Uterus (tissue), 2 donors: ENCODE measurements at regions not wholly inside any gene's neighbourhood (a gene's known extent, or its start where the extent isn't known, plus 50 kb on each side); places are given as distances from the start of the nearest gene placed in this dataset.

Source experiments
- POLR2A ChIP-seq, 2 donors: fragments of 450-650 bp; IDR thresholded peaks; one replicate each; pipeline ENCODE4 v1.6.1; 2016; ENCODE audit warnings: antibody characterized with exemption in 2 of 2, mild to moderate bottlenecking in 1 of 2, moderate library complexity in 1 of 2
- TF ChIP-seq, protein P1 (sequence below), 4 experiments: fragments of 200-600 bp in 2 of 4; fragments of 450-650 bp in 2 of 4; sonication (generic) in 2 of 4; IDR thresholded peaks; one replicate each; pipeline ENCODE4 v1.5.1; 2016 to 2019; ENCODE audit warnings: antibody characterized with exemption in 4 of 4, mild to moderate bottlenecking in 2 of 4, moderate library complexity in 1 of 4

DNA sequence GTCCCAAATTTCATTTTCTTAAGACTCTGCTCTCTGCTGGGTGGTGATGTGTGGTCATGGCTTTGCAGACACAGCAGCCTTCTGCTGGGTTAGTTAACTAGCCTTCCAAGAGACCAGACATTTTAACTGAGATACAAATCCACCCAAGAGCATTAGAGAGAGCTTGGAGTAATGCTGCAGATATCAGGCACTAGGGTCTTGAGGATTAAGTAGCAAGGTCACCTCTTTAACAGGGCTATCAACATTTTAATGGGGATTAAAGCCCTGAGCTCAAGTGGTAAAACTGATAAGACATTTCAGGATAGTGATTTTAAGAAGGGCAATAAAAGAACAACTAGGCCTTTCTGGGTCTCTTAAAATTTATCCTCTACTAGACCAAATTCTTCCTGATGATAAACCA lies 461.2 kb downstream of the MEIS1 start:
- TF ChIP-seq, protein P1, sequence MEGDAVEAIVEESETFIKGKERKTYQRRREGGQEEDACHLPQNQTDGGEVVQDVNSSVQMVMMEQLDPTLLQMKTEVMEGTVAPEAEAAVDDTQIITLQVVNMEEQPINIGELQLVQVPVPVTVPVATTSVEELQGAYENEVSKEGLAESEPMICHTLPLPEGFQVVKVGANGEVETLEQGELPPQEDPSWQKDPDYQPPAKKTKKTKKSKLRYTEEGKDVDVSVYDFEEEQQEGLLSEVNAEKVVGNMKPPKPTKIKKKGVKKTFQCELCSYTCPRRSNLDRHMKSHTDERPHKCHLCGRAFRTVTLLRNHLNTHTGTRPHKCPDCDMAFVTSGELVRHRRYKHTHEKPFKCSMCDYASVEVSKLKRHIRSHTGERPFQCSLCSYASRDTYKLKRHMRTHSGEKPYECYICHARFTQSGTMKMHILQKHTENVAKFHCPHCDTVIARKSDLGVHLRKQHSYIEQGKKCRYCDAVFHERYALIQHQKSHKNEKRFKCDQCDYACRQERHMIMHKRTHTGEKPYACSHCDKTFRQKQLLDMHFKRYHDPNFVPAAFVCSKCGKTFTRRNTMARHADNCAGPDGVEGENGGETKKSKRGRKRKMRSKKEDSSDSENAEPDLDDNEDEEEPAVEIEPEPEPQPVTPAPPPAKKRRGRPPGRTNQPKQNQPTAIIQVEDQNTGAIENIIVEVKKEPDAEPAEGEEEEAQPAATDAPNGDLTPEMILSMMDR (IDR thresholded peaks at IDR 0.05): no peak
- TF ChIP-seq POLR2A (IDR thresholded peaks at IDR 0.05): no peak
